ENCODE measurements at regions not wholly inside any gene's neighbourhood (a gene's known extent, or its start where the extent isn't known, plus 50 kb on each side); places are given as distances from the start of the nearest gene placed in this dataset.

DNA sequence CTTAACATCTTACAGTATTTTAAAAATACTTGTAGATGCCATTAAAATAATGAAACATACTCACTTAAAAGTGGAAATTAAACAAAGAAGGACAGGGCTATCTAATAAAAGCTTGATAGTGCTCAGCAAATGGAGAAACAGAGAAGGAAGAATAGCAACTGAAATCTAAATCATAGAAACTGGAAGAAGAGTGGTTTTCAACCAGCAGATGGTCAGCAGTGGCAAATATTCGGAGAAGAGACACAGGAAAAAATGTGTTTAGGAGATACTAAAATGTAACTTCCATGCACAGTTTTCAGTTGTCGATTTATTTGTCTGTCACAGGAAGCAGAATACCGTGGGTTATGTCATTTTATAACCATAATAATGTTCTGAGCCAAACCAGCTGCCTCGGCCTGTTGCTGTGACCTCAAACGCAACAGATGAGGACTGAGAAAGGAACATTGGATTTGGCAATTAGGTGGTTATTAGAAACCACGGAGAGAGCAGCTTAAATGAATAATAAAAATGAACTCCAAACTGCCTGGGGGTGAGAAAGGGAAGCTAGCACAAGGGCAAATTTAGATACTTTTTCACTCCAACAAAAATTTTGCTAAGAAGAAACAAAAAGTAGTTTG lies 246.6 kb upstream of the KCNMB2 start:
- DNase-seq (ENCODE audit: low spot score): no peak
- TF ChIP-seq, protein P1, sequence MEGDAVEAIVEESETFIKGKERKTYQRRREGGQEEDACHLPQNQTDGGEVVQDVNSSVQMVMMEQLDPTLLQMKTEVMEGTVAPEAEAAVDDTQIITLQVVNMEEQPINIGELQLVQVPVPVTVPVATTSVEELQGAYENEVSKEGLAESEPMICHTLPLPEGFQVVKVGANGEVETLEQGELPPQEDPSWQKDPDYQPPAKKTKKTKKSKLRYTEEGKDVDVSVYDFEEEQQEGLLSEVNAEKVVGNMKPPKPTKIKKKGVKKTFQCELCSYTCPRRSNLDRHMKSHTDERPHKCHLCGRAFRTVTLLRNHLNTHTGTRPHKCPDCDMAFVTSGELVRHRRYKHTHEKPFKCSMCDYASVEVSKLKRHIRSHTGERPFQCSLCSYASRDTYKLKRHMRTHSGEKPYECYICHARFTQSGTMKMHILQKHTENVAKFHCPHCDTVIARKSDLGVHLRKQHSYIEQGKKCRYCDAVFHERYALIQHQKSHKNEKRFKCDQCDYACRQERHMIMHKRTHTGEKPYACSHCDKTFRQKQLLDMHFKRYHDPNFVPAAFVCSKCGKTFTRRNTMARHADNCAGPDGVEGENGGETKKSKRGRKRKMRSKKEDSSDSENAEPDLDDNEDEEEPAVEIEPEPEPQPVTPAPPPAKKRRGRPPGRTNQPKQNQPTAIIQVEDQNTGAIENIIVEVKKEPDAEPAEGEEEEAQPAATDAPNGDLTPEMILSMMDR (IDR thresholded peaks at IDR 0.05; ENCODE audit: extremely low read depth, missing control alignments): no peak

DNA sequence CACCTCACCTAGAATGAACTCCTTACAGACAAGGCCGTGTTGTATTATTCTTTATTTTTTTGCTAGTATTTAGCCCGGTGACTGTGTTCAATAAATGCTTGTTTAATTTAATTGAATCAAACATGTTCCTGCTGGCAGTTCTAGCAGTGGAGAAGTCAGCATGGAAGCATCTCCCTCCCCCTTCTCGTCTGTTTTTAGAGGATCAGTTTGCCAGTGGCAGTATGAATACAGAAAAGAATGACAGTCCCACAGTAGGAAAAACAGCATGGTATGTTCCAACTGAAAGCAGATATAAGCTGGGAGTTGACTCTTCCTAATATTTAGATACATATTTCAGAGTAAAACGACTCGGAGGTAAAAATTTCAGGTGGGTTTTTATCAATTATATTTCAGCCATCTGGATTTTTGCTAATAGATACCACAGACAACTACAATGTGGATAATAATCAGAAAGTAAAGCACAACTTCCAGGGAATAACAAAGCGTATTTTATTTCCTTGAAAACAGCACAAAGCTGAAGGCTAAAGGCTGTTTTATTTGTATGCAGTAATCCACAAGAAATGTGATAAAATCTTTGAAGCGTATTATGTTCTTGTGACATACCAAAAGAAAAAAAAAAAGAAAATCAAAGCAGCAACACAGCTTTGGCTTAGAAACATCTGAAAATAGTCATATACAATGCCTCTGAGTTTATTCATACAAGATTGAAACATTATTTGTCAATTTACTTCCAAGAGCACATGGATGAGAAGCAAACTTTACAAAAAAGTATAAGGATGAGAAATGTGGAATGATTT lies 244.5 kb upstream of the KCNMB2 start:
- DNase-seq (ENCODE audit: low spot score): no peak
- TF ChIP-seq, protein P1 (IDR thresholded peaks at IDR 0.05; ENCODE audit: extremely low read depth, missing control alignments): no peak

DNA sequence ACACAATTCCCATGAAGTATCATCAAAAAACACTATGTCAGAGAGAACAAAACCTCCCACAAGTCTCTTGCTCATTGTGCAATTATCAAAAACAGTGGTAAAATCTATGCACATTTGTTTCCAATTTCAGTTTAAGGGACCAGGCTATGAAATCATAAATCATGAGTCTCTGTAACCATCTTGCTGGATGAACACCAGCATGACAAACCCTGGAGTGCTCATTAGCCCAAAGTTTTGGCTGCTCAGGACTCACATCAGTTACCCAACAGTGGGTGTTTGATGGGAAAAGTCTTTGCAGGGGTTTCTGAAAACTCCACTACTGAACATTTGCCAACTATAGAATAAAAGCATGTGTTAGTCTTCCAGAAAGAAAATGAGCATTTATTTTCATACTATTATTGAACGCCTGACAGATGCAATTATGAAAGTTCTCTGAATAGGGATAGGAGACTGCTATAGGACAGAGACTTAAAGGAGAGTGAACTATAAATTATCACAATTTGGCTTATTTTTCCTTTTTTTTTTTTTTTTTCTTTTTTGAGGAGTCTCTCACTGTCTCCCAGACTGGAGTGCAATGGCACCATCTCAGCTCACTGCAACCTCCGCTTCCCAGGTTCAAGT lies 240.8 kb upstream of the KCNMB2 start:
- TF ChIP-seq, protein P1 (IDR thresholded peaks at IDR 0.05; ENCODE audit: extremely low read depth, missing control alignments): no peak
- no peak for DNase-seq (ENCODE audit: low spot score)

GRCh38 chr3:178297199-178297598 lies 239.0 kb upstream of the KCNMB2 start:
- no peak for DNase-seq (ENCODE audit: low spot score)
- TF ChIP-seq, protein P1 (IDR thresholded peaks at IDR 0.05; ENCODE audit: extremely low read depth, missing control alignments): no peak

DNA sequence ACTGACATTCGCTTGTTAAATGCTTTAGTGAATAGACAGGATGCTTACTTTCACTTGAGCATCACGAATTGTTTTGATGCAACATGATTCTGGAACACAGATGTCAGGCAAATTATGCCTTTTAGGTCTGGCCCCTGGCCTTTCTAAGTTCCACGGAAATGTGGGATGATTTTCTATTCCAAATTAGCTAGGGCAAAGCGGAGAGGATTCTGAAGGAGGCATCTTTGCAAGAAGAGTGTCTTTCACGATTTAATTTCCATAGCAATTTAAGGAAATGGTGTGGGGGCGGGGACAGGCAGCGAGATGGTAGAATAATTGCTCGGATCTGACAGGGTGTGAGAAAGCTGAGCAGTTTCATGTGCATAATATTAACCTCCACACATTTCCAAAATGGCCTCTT lies 238.5 kb upstream of the KCNMB2 start:
- TF ChIP-seq, protein P1 (IDR thresholded peaks at IDR 0.05; ENCODE audit: extremely low read depth, missing control alignments): no peak
- no peak for DNase-seq (ENCODE audit: low spot score)

DNA sequence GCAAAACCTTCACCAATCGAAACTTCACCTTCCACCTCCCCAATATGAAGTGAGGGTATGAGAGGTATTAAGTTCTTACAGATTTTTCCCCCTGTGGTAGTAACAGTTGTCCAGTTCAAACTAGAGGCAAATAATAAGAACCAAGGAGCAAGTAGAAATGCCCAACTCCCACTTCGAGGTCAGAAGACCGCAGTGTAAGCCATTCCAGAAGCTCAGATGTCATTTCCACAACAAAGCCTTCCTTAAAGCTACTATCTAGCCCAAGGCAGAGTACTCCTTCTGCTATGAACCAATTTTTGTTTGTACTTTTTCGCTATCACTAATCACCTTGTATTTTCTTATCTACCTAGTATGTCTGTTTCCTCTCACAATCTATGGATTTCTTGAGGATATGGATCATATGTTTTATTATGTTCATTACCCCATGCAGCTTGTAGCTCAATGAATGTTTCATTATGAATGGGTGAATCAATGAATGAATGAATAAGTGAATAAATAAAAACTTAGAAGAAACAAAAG lies 235.7 kb upstream of the KCNMB2 start:
- DNase-seq (ENCODE audit: low spot score): no peak
- TF ChIP-seq, protein P1 (IDR thresholded peaks at IDR 0.05; ENCODE audit: extremely low read depth, missing control alignments): no peak
